SKM-1 treated with dmso at 0.1 percent for 144 hours (cell line): ENCODE measurements at regions not wholly inside any gene's neighbourhood (a gene's known extent, or its start where the extent isn't known, plus 50 kb on each side); places are given as distances from the start of the nearest gene placed in this dataset.

Experiments
- DNase-seq: peaks from one replicate; lab custom pipeline; 2025; ENCODE audit not compliant: unreplicated experiment; lab: John Stamatoyannopoulos, UW

DNA sequence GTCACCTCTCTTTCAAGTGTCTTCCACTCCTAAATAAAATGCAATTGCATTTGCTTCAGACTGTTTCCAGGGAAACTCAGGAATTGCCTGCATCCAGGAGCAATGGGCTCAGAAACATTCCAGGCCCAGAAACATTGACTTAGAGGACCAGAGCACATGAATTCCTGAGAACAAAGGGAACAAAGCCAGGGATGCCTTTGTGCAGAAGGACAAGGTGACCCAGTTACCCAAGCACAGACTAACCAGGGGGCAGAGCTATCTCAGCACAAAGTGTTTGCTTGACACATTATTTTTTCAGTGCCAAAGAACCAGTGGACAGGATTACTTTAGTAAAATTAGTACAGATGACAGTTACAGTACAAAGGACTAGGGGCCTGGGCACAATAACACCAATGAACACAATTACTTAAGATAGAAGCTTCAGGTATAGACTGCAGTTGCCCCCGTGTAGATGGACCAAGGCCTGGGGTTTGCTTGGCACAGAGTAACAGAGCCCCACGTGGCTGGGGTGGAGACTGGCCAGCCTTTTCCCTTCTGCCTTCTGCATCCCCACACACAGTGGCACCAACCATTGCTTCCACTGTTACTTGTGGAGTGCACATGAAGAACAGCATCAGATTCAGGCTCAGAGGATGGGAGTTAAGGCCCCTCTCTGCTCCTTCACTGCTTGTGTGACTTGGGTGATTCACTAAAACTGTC is 500.8 kb downstream of the INSC start:
- DNase-seq: no peak

DNA sequence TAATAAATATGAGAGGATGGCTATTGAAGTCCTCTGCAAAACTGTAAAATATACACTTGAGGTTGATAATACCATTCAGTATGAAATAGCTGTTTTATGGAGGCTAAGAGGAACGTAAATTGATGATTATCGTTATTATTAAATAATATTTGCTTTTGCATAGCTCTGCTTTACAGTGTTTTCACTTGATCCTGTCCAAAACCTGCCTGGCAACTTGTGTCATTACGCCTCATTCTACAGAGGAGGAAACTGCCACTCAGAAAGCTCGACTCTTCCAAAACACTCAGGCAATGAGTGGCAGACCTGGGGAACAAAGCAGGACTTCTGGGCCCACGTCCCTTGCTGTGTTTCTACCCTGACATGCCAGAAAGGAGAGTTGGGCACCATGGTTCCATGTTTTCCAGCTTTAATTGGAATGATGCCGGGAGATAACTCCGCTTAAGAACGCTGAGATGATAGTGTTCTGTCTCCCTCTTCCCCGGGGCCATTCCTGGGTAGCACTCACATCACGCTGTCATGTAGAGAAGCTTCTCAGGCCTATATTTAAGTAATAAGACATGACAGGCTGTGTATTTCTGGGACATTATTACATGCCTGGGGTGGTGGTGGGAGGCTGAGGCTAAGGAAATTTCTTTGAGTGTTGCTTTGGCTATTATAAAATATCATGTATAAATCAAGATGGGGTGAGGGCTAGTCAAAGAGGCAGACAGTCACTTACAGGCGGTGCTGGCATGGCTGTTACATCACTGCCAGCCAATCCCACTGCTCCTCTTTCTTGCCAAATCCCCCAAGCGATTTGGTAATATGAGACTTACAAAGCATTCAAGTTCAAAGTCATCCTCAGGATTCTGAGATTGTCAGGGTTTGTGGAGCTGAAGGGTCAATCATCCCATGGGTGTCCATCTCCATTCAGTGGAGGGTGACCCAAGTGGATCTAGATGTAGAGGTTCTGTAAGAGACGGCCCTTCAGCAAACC is 501.7 kb downstream of the INSC start:
- no peak for DNase-seq

DNA sequence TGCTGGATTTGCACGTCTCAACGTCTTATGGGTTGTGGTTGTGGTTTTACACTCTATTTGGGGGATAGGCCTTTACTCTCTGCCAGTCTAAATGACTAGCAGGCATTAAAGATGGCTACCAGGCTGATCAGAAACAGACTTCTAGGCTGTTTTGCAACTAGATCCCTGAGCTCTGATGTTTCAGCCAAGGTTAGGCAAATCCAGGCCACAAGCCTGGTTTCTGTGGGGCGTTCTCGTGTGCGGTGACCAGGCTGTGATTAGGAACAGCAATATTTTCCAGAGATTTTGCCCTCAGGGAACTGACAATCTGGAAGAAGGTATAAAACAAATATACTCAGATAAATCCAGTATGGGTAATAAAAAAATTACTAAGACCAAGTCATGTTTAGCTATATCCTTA is 502.4 kb downstream of the INSC start:
- no peak for DNase-seq

DNA sequence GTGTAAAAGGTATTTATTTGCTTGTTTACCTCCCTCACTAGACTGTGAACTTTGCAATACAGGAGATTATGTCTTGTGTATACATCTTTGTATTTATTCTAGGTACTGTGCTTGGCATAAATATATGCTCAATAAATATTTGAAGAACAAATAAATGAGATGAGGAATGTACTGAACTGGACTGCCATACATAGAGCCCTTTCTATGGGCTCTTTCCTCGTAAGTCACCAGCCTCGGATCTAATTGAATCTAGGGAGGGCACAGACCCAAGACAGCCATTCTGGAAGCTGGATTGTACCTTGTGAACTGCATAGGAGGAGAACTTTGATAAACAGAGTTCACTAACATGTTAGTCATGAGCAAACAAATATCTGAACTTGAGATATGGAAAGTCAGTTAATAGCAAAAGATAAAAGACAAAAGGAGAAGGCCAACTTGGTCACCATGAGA is 503.9 kb downstream of the INSC start:
- DNase-seq: no peak

DNA sequence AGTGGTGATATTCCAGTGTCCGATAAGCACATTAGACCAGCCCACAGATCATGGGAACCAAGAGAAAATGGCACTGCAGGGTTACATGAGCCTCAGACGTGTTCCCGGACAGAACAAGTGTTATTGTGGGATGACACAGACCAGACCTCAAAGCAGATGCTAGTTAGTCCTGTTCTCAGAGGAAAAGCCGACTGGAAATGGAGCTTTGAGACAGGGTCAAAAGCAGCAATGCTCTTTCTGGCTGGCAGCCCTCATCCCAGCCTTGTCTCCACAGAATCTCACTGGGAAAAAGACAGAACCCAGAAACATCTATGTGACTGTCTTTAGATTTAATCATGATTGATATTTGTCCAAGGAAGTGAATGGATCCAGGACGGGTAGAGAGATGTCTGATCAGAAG is 506.8 kb downstream of the INSC start:
- DNase-seq: no peak

DNA sequence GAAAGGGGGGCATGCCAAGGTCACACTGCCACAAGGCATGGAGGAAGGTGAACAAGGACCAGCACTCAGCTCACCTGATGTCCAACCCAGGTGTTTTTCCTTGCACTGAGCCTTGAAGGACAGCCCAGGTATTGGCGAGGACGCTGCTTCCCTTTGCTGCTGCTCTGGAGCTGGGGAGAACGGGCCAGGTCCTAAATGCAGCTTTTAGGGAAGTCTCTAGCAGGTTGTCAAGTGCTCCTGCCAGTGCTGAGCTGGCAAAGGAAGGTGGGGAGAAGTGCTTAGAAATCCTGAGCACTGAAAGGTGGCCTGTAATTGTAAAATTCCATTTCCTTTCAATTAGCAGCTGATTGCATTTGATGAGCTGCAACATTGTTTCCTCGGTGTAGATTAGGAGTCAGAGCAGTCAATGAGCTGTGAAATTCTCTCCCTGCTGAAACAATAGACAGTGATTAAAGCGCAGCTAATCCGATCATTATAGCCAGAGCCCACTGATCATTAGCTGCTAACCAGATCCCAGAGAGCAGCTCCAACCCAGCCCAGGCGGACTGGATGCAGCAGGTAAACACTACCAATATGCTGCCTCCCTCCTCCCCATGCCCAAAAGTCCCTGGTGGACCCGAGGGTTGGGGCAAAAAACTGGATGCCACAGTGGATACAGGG is 507.6 kb downstream of the INSC start:
- DNase-seq: no peak

DNA sequence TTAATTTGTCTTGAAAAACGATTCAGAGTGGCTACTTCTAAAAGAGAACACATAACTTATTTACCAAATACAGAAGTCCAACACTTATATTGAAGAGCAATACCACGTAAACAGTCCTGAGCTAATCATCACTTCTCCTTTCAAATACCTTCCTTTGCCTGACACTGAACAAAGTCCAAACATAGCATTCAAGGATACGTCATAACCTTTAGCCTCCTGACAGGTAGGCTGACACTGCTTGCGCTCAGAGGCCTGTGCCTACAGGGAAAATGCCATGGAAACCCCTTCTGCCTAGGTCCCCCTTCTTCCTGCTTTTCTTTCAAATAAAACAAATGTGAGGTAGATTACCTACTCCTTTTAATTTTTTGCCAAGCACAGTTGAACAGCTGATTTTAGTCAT is 510.0 kb downstream of the INSC start:
- no peak for DNase-seq

DNA sequence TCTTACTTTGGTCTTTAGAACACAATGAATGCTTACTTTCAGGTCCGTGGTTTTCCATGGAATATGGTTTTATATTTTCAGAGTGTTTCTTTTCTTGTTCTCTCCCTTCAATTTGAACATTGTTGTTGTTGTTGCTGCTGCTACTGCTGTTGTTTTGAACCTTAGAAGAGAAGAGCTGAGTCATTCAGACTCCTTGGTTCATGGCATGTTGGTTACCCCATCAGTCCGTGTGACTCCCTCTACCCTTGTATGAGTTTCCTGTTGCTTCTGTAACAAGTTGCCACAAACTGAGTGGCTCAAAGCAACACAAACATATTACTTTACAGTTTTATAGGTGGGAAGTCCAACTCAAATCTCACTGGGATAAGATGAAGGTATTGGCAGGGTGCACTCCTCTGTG is 511.0 kb downstream of the INSC start:
- no peak for DNase-seq

DNA sequence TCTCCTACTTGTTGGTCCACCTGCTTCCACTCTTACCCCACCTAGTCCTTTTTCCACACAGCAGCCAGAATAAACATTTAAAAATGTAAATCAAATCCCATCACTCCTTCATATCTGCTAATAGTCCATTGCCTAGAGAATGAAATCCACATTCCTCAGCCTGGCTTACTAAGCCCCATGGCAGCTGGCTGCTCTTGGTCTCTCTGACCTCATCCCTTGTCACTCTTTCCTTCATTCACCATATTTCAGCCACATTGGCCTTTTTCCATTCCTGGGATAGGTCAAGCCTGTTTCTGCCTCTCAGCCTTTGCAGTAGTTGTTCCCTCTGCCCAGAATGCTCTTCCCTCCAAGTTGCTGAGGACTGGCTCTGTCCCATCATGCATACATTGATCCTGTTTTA is 512.8 kb downstream of the INSC start:
- no peak for DNase-seq

DNA sequence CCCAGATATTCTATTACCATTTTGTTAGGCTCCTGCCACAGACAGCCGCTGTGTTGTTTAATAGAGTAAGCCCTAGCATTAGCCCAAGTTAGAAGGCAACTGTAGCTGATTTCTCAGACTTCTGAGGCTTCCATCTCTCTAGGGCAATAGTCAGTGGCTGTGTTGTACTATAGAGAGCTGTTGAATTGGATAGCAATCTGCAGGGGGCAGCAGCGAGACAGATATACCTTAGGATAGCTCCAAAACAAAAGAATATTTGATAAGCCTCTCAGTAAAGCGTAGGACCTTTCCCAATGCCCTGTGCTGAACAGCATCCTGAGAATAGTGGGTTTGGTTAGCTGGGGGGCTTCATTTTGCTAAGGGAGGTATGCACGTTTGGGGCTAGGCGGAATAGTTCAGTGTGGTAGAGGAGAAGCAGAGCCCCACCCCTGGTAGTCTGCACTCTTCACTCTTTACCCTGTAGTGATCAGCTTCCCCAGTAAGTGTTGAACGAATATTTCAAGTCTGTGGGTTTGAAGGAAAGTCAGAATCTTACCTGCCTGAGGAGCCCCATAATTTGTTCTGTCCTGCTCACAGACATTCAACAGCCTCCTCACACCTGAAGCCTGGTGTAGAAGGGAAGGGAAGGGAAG is 515.1 kb downstream of the INSC start:
- DNase-seq: peak; percentile 37

DNA sequence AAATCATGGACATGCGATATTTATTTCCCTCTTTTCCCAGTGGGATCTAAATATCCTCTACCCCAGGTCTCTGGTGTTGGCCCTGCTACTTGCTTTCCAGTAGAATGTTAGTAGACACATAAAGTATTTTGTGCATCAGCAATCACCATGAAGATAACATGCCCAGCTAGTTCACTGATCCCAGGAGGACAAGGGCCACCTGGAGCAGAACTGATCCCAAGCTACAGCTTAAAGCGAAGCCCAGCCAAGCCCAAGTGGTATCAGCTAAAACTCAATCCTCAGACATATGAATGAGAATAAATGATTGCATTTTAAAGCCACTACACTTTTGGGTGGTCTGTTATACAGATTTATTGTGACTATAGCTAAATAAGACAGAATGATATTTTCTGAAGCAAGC is 516.2 kb downstream of the INSC start:
- DNase-seq: no peak

DNA sequence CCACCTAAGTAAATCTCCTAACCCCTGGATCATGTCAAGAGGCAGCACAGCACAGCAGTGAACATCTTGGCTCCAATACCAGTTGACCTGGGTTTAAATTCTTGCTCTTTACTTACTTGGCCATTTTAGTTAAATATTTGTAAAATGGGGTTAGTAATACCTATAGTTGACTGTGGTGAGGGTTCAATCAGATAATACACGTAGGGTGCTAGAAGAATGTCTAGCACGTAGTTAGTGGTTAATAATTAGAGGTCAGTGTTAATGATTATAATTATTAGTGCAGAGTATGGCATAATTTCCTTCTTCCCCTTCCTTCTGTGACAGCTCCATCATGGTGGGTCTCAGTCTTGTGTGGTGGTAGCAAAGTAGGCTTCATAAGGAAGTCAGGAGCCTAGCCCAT is 520.8 kb downstream of the INSC start:
- DNase-seq: no peak

DNA sequence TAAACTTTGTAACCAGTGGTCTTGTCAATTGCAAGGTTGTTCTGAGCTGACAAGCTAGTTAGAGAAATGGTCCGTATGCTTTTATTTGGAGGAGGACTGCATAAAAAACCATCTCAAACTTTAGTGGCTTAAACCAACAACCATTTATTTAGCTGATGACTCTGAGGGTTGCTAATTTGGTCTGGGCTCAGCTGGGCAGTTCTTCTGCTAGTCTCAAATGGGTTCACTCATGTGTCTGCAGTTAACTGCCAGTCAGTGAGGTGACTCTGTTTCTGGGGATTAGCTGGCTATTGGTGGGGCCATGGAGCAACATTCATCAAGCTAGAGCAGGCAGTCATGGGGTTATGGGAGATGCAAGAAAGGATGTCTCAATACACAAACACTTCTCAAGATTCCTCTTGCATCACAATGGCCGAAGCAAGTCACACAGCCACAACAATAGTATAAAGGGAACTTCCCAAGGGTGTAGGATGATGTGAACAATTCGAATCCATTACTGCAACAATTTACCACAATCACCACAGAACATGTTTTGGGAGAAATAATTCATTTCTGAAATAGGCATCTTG is 521.9 kb downstream of the INSC start:
- DNase-seq: peak; percentile 73

DNA sequence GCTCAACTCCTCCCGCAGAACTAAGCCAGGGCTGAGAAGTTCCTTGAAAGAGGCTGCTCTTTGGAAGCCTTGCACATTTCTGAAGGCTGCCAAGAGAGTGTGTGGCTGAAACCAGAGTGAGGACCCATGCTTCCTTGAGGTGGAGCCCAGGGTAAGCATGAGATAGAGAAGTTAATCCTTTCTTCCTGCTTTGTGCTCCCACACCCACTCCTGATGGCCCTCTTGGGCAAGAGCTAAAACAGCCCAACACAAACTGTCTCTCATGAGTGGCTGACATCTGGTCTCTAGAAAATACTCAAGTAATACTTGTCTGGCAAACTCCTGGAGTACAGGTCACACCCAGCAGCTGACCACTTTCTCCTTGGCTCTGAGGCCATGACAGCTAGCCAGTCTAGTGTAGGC is 523.7 kb downstream of the INSC start:
- peak; percentile 17 for DNase-seq

DNA sequence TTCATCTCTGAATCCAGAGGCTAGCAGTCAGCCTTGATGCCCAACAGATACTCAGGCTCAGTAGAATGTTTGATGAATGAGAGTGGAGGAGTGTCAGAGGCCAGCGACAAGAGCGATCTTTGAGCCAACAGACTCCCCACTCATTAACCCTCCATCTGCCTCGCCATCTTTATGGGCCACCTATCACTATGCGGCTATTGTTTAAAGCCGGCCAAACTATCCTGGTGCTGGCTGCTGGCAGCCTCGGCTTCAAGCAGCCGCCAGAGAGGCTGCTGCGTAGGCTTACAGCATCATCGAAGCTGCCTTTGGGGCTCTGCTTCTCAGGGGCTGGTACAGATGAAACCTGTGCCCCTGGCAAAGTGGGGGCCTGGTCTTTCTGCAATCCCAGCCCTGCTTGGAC is 525.6 kb downstream of the INSC start:
- no peak for DNase-seq

DNA sequence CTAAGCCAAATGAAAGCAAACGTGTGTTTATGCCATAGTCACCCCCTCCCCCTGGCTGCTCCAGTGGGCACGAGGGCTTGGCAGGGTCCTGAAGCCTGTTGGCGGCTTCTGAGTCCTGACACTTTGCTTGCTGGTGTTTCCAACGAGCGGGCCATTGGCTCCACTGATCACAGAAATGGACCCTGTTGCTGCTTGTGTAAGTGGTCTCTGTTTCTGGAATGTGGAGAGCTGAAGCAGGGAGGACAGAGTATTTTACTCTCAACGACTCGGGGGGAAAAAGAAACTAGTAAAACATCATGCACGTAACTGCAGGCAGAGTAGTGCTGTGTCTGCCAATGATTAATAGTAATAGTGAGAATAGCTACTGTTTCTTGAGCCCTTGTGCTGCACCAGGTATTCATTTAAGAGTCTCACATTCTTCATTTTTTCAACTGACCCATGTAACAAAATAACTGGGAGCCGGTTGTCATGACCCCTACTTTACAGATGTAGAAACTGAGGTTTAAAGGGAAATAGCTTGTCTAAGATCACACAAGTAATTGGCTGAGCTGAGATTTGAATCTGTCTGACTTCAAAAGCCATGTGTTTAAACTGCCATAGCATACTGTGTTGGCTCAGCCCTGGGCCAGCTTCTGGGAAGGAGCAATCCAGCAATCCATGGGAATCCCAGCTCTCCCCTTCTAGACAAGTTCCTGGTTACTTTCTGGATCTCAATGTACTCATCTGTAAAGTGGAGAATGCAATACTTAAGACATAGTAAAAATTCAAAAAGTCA is 526.7 kb downstream of the INSC start:
- no peak for DNase-seq

DNA sequence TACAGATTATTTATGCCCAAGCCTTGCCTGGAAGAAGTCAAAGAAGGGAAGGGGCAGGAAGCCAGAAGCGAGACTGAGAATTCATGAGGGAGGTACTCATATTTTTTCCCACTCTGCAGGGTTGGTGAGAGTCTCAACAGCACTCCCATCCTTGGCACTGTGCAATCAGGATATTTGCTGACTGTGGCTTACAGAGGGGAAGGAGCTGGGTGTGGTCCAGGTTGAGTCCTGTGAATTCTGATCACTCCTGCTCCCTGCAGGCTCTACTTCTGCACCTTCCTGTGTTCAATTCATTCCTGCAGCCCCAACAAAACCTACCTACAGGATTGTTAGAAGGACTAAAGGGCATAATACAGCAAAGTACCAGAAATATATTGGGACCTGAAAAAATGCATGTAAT is 530.5 kb downstream of the INSC start:
- DNase-seq: no peak

DNA sequence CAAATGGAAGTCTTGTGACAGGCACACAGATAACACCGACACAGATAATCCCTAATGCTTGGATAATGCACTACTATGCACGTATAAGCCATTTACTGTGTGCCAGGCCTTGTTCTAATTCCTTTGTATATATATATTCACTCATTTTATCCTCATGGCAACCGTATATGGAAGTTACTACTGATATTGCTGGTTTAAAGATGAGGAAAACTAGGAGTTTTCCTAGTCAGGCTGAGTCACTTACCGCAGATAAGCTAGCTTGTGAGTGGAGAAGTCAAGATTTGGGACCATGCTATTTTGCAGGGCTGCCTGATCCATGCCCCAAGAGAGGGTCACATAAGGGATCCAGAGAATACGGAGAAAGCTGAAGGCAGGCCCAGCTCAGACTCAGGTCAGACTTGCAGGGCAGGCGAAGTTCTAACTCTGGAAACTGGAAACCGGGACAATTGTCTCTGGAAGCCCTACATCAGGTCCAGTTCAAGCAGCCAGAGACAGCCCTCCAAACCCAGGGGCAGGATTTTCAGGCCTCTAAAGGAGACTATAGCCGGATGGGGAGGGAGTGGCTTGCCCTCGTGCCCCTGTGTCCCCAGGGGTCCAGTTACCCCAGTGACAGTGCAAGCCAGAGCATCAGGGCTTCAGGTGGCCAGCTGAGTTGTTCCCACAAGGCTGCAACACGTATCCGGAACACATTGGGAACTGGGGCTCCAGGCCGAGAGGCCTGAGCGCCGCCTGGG is 534.8 kb downstream of the INSC start:
- DNase-seq: no peak

DNA sequence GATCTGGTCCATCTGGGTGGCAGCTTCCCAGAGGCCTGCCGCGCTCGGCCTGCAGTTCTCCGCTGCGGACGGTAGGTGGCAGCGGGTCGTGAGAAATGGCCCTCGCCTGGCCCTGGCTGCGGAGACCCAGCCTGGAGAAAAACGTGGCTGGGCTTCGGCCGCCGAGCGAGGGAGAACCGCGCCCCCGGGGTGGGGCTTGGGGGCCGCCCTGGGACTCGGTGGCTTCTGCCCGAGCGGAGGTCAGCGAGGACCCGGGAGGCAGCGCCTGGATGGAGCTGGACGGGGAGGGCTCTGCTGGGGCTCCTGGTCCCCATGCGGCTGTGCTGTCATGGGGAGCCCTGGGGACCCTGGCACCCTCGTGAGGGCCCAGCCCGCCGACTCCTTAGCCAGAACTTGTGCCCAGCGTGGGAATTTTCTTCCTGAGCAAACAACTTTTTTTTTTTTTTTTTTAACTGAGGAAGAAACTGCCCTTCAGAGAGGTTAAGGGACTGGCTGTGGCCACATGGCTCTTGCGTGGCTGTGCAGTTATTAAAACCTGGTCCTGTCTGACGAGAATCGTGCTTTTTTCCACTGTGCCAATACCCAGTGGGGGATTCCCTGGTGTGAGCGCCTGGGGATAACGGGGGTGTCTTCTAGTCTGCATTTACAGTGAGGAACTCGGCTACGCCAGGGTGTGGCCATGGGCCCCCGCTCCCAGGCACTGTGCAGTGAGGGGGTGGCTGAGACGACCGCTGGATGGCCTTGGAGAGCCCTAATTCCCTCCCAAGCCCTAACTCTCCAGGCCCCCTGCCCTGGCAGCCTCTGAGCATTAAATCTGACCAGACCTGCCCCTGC is 535.6 kb downstream of the INSC start:
- peak; percentile 71 for DNase-seq
